DND-41 (cell line): ENCODE measurements at regions not wholly inside any gene's neighbourhood (a gene's known extent, or its start where the extent isn't known, plus 50 kb on each side); places are given as distances from the start of the nearest gene placed in this dataset.

Source experiments
- ATAC-seq: fragments of 200-7000 bp; cut with Tn5 transposase; 3 replicates; pipeline ENCODE4 v1.9.1; 2021; ENCODE audit warnings: low read depth; ENCODE audit not compliant: insufficient read depth
- DNase-seq: peaks from one replicate; pipeline ENCODE4 v3.0.0-alpha.2; 2020
- H2AFZ ChIP-seq: 2 replicates; pipeline ENCODE4 v1.6.0; 2012; ENCODE audit warnings: low read depth, low read length
- H3K27ac ChIP-seq: 2 replicates; pipeline ENCODE4 v1.5.1; 2012; ENCODE audit warnings: low read length, inconsistent platforms
- H3K27me3 ChIP-seq: fragments of 200-600 bp; sonication (generic); 2 replicates; pipeline ENCODE4 v1.6.0; 2012; ENCODE audit warnings: low read length, mild to moderate bottlenecking, inconsistent platforms; ENCODE audit not compliant: insufficient read depth, poor library complexity
- H3K36me3 ChIP-seq: 2 replicates; pipeline ENCODE4 v1.5.1; 2012; ENCODE audit warnings: low read length, inconsistent platforms; ENCODE audit not compliant: insufficient read depth
- H3K4me1 ChIP-seq: 2 replicates; pipeline ENCODE4 v1.5.1; 2012; ENCODE audit warnings: mild to moderate bottlenecking, low read length; ENCODE audit not compliant: insufficient read depth
- H3K4me2 ChIP-seq: 2 replicates; pipeline ENCODE4 v1.6.0; 2012; ENCODE audit warnings: mild to moderate bottlenecking, moderate library complexity, low read length, inconsistent platforms; ENCODE audit not compliant: insufficient read depth
- H3K4me3 ChIP-seq, 2 experiments: fragments of 200-600 bp in 1 of 2; shearing (Covaris generic) in 1 of 2; 2 replicates each; pipeline ENCODE4 v1.5.1; 2012 to 2016; ENCODE audit warnings: inconsistent platforms in 2 of 2, low read length in 2 of 2, mild to moderate bottlenecking in 2 of 2, low read depth in 1 of 2, moderate library complexity in 1 of 2
- H3K79me2 ChIP-seq: 2 replicates; pipeline ENCODE4 v1.6.0; 2012; ENCODE audit warnings: low read length, inconsistent platforms; ENCODE audit not compliant: insufficient read depth
- H3K9ac ChIP-seq: 2 replicates; pipeline ENCODE4 v1.6.0; 2012; ENCODE audit warnings: low read depth, mild to moderate bottlenecking, inconsistent platforms, low read length, moderate library complexity
- H3K9me3 ChIP-seq: 2 replicates; pipeline ENCODE4 v1.5.1; 2012; ENCODE audit warnings: low read length, moderate library complexity, mild to moderate bottlenecking, inconsistent platforms; ENCODE audit not compliant: insufficient read depth, severe bottlenecking
- H4K20me1 ChIP-seq: 2 replicates; pipeline ENCODE4 v1.6.0; 2012; ENCODE audit warnings: low read length; ENCODE audit not compliant: insufficient read depth
- EZH2 ChIP-seq: IDR thresholded peaks from 3 replicates; pipeline ENCODE4 v1.6.1; 2012; ENCODE audit warnings: borderline replicate concordance, low read depth, mild to moderate bottlenecking, moderate library complexity, low read length, inconsistent platforms; ENCODE audit not compliant: severe bottlenecking
- TF ChIP-seq, protein P1 (sequence below): IDR thresholded peaks from 2 replicates; pipeline ENCODE4 v1.5.1; 2012; ENCODE audit warnings: borderline replicate concordance, low read length, moderate library complexity, mild to moderate bottlenecking; ENCODE audit not compliant: poor library complexity, severe bottlenecking; ENCODE audit errors: extremely low read depth

DNA sequence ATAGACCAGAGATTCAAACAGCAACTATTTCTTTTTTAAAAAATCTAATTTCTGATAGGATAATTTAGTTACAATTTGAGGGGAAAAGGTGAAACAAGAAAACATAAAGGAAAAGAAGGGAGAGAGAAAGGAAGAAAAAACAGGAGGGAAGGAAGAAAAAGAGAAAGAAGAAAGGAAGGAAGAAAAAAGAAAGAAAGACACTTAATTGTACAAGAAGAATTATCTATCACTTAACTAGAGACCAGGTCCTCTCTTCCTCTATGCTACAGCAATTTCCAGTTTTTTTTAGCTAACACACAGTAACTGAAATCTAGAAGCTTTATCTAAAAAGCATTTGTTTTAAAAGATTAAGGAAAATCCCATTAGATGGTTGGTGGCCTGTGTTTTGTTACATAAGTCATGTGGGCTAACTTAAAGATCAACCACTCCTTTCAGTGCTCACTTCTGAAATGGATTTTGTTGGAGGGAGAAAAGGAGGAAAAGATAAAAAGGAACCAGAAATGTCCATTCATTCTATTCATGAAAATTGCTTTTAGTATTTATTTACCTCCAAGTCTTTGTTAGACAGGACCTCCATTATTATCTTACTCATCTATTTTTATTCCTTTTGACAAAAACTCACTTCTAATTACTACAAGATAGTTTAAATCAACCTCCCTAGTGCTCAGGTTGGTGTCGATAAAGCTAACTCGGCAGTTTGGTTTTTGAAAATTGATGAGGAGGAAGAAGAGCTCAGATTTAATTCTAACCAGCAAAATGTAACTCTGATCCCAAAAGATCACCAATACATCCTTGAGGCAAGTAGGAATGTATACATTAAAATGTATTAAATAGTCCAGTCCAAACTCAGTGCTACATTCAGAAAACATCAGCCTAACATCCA lies 251.5 kb upstream of the FN1 start:
- Histone ChIP-seq H3K4me2 (no peak overlapping the region), H3K4me1 (no peaks in the 10 kb centered on the region), H3K4me3 (no peak overlapping the region), H3K27me3 (peaks cover 5% of the 10 kb centered on the region), H2AFZ (no peak overlapping the region), H3K36me3 (no peaks in the 10 kb centered on the region), H3K79me2 (no peaks in the 10 kb centered on the region), H3K9ac (no peak overlapping the region), H3K9me3 (no peaks in the 10 kb centered on the region), H3K27ac (no peak overlapping the region), H4K20me1 (no peaks in the 10 kb centered on the region)
- TF ChIP-seq, protein P1, sequence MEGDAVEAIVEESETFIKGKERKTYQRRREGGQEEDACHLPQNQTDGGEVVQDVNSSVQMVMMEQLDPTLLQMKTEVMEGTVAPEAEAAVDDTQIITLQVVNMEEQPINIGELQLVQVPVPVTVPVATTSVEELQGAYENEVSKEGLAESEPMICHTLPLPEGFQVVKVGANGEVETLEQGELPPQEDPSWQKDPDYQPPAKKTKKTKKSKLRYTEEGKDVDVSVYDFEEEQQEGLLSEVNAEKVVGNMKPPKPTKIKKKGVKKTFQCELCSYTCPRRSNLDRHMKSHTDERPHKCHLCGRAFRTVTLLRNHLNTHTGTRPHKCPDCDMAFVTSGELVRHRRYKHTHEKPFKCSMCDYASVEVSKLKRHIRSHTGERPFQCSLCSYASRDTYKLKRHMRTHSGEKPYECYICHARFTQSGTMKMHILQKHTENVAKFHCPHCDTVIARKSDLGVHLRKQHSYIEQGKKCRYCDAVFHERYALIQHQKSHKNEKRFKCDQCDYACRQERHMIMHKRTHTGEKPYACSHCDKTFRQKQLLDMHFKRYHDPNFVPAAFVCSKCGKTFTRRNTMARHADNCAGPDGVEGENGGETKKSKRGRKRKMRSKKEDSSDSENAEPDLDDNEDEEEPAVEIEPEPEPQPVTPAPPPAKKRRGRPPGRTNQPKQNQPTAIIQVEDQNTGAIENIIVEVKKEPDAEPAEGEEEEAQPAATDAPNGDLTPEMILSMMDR = no peak
- no peak for TF ChIP-seq EZH2
- ATAC-seq (no peak), DNase-seq (no peak)

DNA sequence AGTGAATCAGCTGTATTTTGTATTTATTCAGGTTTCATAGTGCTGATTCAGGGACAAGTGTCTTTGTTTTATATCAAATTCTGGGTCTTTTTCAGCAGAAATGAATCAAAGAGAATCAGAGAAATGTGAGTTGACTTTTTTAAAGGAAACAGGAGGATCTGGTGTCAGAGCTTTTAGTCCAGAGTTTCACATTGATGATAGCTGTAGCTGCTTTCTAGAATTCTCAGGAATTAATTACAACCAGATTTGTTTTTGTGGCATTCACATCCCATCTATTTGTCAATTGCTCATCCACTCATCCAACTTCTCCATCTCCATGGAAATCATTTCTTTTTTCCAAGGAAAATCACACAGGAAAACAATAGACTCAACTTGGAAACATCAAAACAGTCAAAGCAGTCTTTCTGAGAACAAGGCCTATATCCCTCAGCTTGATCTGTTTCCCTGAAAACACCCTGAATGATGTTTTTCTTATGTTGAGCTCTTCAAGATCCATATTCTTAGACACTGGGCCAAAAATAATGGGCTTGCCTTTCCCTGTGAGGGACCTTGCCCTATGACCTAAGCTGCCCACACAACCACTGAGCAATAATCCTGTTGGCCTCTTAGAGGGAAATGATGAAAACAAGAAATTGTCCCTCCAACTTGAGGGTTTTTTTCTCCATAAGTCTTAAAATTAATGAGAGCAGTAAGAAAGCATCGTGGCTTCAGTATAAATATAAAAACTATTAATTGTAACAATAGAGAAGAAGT lies 249.5 kb upstream of the FN1 start:
- DNase-seq (no peak), ATAC-seq (no peak)
- Histone ChIP-seq H2AFZ (no peak overlapping the region), H4K20me1 (no peaks in the 10 kb centered on the region), H3K9me3 (no peaks in the 10 kb centered on the region), H3K79me2 (no peaks in the 10 kb centered on the region), H3K9ac (no peak overlapping the region), H3K27ac (no peak overlapping the region), H3K4me3 (no peak overlapping the region), H3K4me1 (peaks cover 17% of the 10 kb centered on the region), H3K27me3 (peaks cover 4% of the 10 kb centered on the region), H3K36me3 (no peaks in the 10 kb centered on the region), H3K4me2 (no peak overlapping the region)
- TF ChIP-seq, protein P1 = no peak
- no peak for TF ChIP-seq EZH2

DNA sequence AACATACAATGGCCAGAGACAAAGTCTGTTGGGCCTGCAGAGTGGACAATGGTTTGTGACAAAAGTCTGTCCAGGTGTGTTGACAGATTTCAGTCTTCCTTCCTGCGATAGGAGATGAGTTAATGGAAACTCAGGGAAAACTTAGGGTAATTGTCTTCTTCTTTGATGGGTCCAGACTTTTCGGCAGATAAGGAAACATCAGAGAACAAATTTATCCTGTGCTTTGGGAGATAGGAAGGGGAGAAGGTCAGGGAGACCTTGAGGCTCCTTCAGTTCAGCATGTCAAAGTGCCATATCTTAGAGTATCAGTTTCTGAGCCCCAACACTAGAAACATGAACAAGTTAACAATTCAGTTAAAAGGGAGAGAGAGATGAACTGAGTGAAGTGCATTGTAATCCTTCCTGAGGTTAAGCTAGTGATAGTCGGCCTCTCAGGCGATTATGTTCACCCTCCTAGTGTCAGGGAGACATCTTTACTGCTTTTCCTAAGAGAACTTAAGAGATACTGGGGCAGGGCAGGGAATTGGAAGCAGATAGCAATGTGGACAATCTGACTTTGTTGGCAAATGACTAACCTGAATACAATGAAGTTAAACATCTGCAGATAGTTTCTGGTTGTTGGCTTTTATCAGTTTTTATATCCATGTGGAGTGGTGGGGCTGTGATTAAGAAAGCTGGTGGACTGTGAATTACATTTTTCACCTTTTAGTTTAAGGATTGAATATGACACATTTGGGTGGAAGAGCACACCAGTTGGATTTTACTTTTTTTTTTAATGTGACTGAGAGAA lies 248.8 kb upstream of the FN1 start:
- H3K79me2 ChIP-seq = no peaks in the 10 kb centered on the region
- no peak overlapping the region for H3K4me2 ChIP-seq
- no peak for DNase-seq
- peaks cover 4% of the 10 kb centered on the region for H3K27me3 ChIP-seq
- H3K27ac ChIP-seq = no peak overlapping the region
- H4K20me1 ChIP-seq = no peaks in the 10 kb centered on the region
- no peaks in the 10 kb centered on the region for H3K36me3 ChIP-seq
- H3K9me3 ChIP-seq = no peaks in the 10 kb centered on the region
- H2AFZ ChIP-seq = no peak overlapping the region
- no peak for ATAC-seq
- H3K9ac ChIP-seq = no peak overlapping the region
- H3K4me1 ChIP-seq = peaks cover 17% of the 10 kb centered on the region
- no peak overlapping the region for H3K4me3 ChIP-seq
- TF ChIP-seq EZH2 = no peak
- TF ChIP-seq, protein P1 = no peak
